BJ (cell line): ENCODE measurements at regions not wholly inside any gene's neighbourhood (a gene's known extent, or its start where the extent isn't known, plus 50 kb on each side); places are given as distances from the start of the nearest gene placed in this dataset.

Experiments used
- CTCF ChIA-PET: fragments of 350-600 bp; formaldehyde crosslinking; extraction: SDS; loops from one replicate; lab custom pipeline; 2021; ENCODE audit warnings: antibody characterized with exemption, inconsistent platforms; lab: Yijun Ruan, JAX
- POLR2A ChIA-PET: fragments of 300-600 bp; sonication (Branson Sonifier 250); formaldehyde crosslinking; extraction: SDS; loops from one replicate; lab custom pipeline; 2021; ENCODE audit warnings: antibody characterized with exemption; lab: Charles Lee
- DNase-seq: peaks from one replicate; pipeline ENCODE4 v3.0.0-alpha.2; 2011; ENCODE audit warnings: low read depth
- H3K27me3 ChIP-seq: 2 replicates; pipeline ENCODE4 v1.6.0; 2011; ENCODE audit warnings: low read length; ENCODE audit not compliant: control insufficient read depth, insufficient read depth
- H3K36me3 ChIP-seq: 2 replicates; pipeline ENCODE4 v1.5.1; 2011; ENCODE audit warnings: low read length; ENCODE audit not compliant: control insufficient read depth, insufficient read depth
- H3K4me3 ChIP-seq: 2 replicates; pipeline ENCODE4 v1.5.1; 2011; ENCODE audit warnings: low read depth, mild to moderate bottlenecking, control low read depth, low read length
- CTCF ChIP-seq: IDR thresholded peaks from 2 replicates; pipeline ENCODE4 v1.5.1; 2011; ENCODE audit warnings: low read depth, mild to moderate bottlenecking, control low read depth, inconsistent platforms, low read length, moderate library complexity; ENCODE audit not compliant: insufficient read depth

GRCh38 chr2:145055651-145056050, 535.7 kb upstream of the ZEB2 start:
- no peak for TF ChIP-seq CTCF
- ChIA-PET CTCF (interaction anchor here (1.0 to 1.5 kb wide), 2 partner anchors 9 to 11 kb away, joined by 3 to 4 read pairs; no protein-coding TSS in a partner anchor), POLR2A (no interaction called here)
- no peaks in the 10 kb centered on the region for H3K36me3 ChIP-seq
- no peak overlapping the region for H3K4me3 ChIP-seq
- H3K27me3 ChIP-seq, result no peaks in the 10 kb centered on the region
- no peak for DNase-seq

GRCh38 chr2:145050134-145050533, 530.2 kb upstream of the ZEB2 start:
- ChIA-PET POLR2A (no interaction called here), CTCF (interaction anchor here (1.4 kb wide), 1 partner anchor 9 kb away, joined by 3 read pairs; no protein-coding TSS in a partner anchor)
- Histone ChIP-seq H3K4me3 (no peak overlapping the region), H3K27me3 (no peaks in the 10 kb centered on the region), H3K36me3 (no peaks in the 10 kb centered on the region)
- TF ChIP-seq CTCF, result no peak
- no peak for DNase-seq

GRCh38 chr2:145049475-145049874, 529.6 kb upstream of the ZEB2 start:
- Histone ChIP-seq H3K4me3 (no peak overlapping the region), H3K36me3 (no peaks in the 10 kb centered on the region), H3K27me3 (no peaks in the 10 kb centered on the region)
- ChIA-PET CTCF (interaction anchor here (0.6 to 1.4 kb wide), 2 partner anchors 10 to 33 kb away, joined by 3 read pairs; no protein-coding TSS in a partner anchor), POLR2A (no interaction called here)
- no peak for TF ChIP-seq CTCF
- no peak for DNase-seq

GRCh38 chr2:145047554-145047953, 527.6 kb upstream of the ZEB2 start:
- DNase-seq, result no peak
- Histone ChIP-seq H3K36me3 (no peaks in the 10 kb centered on the region), H3K27me3 (no peaks in the 10 kb centered on the region), H3K4me3 (no peak overlapping the region)
- POLR2A ChIA-PET, result no interaction called here
- TF ChIP-seq CTCF, result no peak
- CTCF ChIA-PET, result no interaction called here

- no peak overlapping the region for H3K4me3 ChIP-seq
- POLR2A ChIA-PET, result no interaction called here
- no peak for DNase-seq
These were observed 524.6 kb upstream of the ZEB2 start for GRCh38 chr2:145044491-145044890.

More at GRCh38 chr2:145044491-145044890, 524.6 kb upstream of the ZEB2 start:
- Histone ChIP-seq H3K36me3 (no peaks in the 10 kb centered on the region), H3K27me3 (no peaks in the 10 kb centered on the region)
- no peak for TF ChIP-seq CTCF
- CTCF ChIA-PET, result no interaction called here
